PC-3 (cell line): ENCODE measurements at regions not wholly inside any gene's neighbourhood (a gene's known extent, or its start where the extent isn't known, plus 50 kb on each side); places are given as distances from the start of the nearest gene placed in this dataset.
A peak's percentile ranks its signal among the peaks of the same experiment; 100 is the strongest.

Experiments
- CTCF ChIP-seq: fragments of 300-600 bp; sonication (generic); conservative IDR thresholded peaks from 2 replicates; pipeline ENCODE4 v1.5.1; 2017; ENCODE audit warnings: antibody characterized with exemption, low read depth, mild to moderate bottlenecking, low read length
- EZH2 ChIP-seq: fragments of 300-600 bp; sonication (generic); IDR thresholded peaks from one replicate; pipeline ENCODE4 v1.6.1; 2017; ENCODE audit warnings: antibody characterized with exemption, mild to moderate bottlenecking, low read length; ENCODE audit not compliant: unreplicated experiment
- EZH2phosphoT487 ChIP-seq: fragments of 300-600 bp; sonication (generic); IDR thresholded peaks from 2 replicates; pipeline ENCODE4 v1.6.1; 2018; ENCODE audit warnings: mild to moderate bottlenecking, antibody characterized with exemption, low read length, borderline replicate concordance

- TF ChIP-seq CTCF = peak; percentile 51
- TF ChIP-seq EZH2 = no peak
- no peak for TF ChIP-seq EZH2phosphoT487
These were observed 635.9 kb downstream of the MATN1 start for GRCh38 chr1:30087465-30087864.
